ENCODE measurements at regions not wholly inside any gene's neighbourhood (a gene's known extent, or its start where the extent isn't known, plus 50 kb on each side); places are given as distances from the start of the nearest gene placed in this dataset.
A peak's percentile ranks its signal among the peaks of the same experiment; 100 is the strongest.

- no peak for DNase-seq
Observed at GRCh38 chr4:27534488-27534887, 673.8 kb downstream of the STIM2 start.

GRCh38 chr4:27568236-27568951 is 707.8 kb downstream of the STIM2 start:
- no peak for DNase-seq

- no peak for DNase-seq
Observed at GRCh38 chr4:27568952-27569319, 708.3 kb downstream of the STIM2 start.

GRCh38 chr4:27574743-27575142 is 714.1 kb downstream of the STIM2 start:
- DNase-seq, result no peak

GRCh38 chr4:27577951-27578350 is 717.3 kb downstream of the STIM2 start:
- no peak for DNase-seq

- no peak for DNase-seq
Observed at GRCh38 chr4:27592738-27593137, 732.1 kb downstream of the STIM2 start.

GRCh38 chr4:27594922-27595321 is 734.3 kb downstream of the STIM2 start:
- DNase-seq, result no peak

- no peak for DNase-seq
Observed at GRCh38 chr4:27595571-27596360, 735.1 kb downstream of the STIM2 start.

- DNase-seq, result no peak
Observed at GRCh38 chr4:27602172-27602571, 741.5 kb downstream of the STIM2 start.

- no peak for DNase-seq
Observed at GRCh38 chr4:27604692-27605091, 744.1 kb downstream of the STIM2 start.

- no peak for DNase-seq
Observed at GRCh38 chr4:27616166-27616565, 755.5 kb downstream of the STIM2 start.

GRCh38 chr4:27619435-27619834 is 758.8 kb downstream of the STIM2 start:
- no peak for DNase-seq

GRCh38 chr4:27620886-27621285 is 760.2 kb downstream of the STIM2 start:
- no peak for DNase-seq

- no peak for DNase-seq
Observed at GRCh38 chr4:27624749-27625148, 764.1 kb downstream of the STIM2 start.

- no peak for DNase-seq
Observed at GRCh38 chr4:27628609-27629008, 768.0 kb downstream of the STIM2 start.

GRCh38 chr4:27629532-27630225 is 769.0 kb downstream of the STIM2 start:
- DNase-seq, result no peak

- DNase-seq, result no peak
Observed at GRCh38 chr4:27635936-27636913, 775.6 kb downstream of the STIM2 start.

- DNase-seq, result no peak
Observed at GRCh38 chr4:27638163-27638915, 777.7 kb downstream of the STIM2 start.

- DNase-seq, result no peak
Observed at GRCh38 chr4:27643101-27643500, 782.5 kb downstream of the STIM2 start.

- no peak for DNase-seq
Observed at GRCh38 chr4:27648416-27648815, 787.8 kb downstream of the STIM2 start.

GRCh38 chr4:27662426-27662825 is 801.8 kb downstream of the STIM2 start:
- DNase-seq, result no peak

- DNase-seq, result peak; percentile 25
Observed at GRCh38 chr4:27666943-27667342, 806.3 kb downstream of the STIM2 start.
